GM23338 (cell line): ENCODE measurements at regions not wholly inside any gene's neighbourhood (a gene's known extent, or its start where the extent isn't known, plus 50 kb on each side); places are given as distances from the start of the nearest gene placed in this dataset.

Experiments used
- ATAC-seq: fragments of 200-7000 bp; cut with Tn5 transposase; 3 replicates; pipeline ENCODE4 v1.9.1; 2020
- DNase-seq: peaks from one replicate; pipeline ENCODE4 v3.0.0-alpha.2; 2015; ENCODE audit warnings: low spot score
- H2AFZ ChIP-seq: fragments of 200-600 bp; sonication (generic); 2 replicates; pipeline ENCODE4 v1.8.0; 2016; ENCODE audit warnings: antibody characterized with exemption, mild to moderate bottlenecking, moderate library complexity
- H3F3A ChIP-seq: fragments of 200-600 bp; sonication (generic); replicated peaks from 2 replicates; pipeline ENCODE4 v1.8.0; 2017; ENCODE audit warnings: antibody characterized with exemption, mixed run types, low read depth
- H3K27ac ChIP-seq: fragments of 200-600 bp; sonication (generic); 2 replicates; pipeline ENCODE4 v1.6.1; 2016; ENCODE audit warnings: low read depth
- H3K27me3 ChIP-seq: fragments of 200-600 bp; sonication (generic); 2 replicates; pipeline ENCODE4 v1.8.0; 2016; ENCODE audit warnings: mild to moderate bottlenecking, mixed run types, moderate library complexity; ENCODE audit not compliant: insufficient read depth
- H3K36me3 ChIP-seq: fragments of 200-600 bp; sonication (generic); 2 replicates; pipeline ENCODE4 v1.8.0; 2016; ENCODE audit warnings: mild to moderate bottlenecking; ENCODE audit not compliant: insufficient read depth
- H3K4me1 ChIP-seq: fragments of 200-600 bp; sonication (generic); 2 replicates; pipeline ENCODE4 v1.8.0; 2016; ENCODE audit warnings: mild to moderate bottlenecking, moderate library complexity; ENCODE audit not compliant: insufficient read depth
- H3K4me2 ChIP-seq: fragments of 200-600 bp; sonication (generic); 2 replicates; pipeline ENCODE4 v1.7.1; 2017; ENCODE audit warnings: mixed run types
- H3K4me3 ChIP-seq: fragments of 200-600 bp; sonication (generic); 2 replicates; pipeline ENCODE4 v1.6.1; 2016; ENCODE audit warnings: mixed run types
- H3K79me2 ChIP-seq: fragments of 200-600 bp; sonication (generic); replicated peaks from 2 replicates; pipeline ENCODE4 v1.8.0; 2017; ENCODE audit warnings: mild to moderate bottlenecking; ENCODE audit not compliant: insufficient read depth
- H3K9me2 ChIP-seq: fragments of 200-600 bp; sonication (generic); 2 replicates; pipeline ENCODE4 v1.8.0; 2017; ENCODE audit not compliant: insufficient read depth
- H4K20me1 ChIP-seq: fragments of 200-600 bp; sonication (generic); replicated peaks from 2 replicates; pipeline ENCODE4 v1.8.0; 2017; ENCODE audit warnings: mild to moderate bottlenecking; ENCODE audit not compliant: insufficient read depth
- H3K27ac Mint-ChIP-seq: 2 replicates; pipeline ENCODE4 v1.8.0; 2020; ENCODE audit warnings: inconsistent platforms, mild to moderate bottlenecking, moderate library complexity, mixed read lengths
- H3K27me3 Mint-ChIP-seq: 3 replicates; pipeline ENCODE4 v1.8.0; 2022; ENCODE audit warnings: low read depth, mild to moderate bottlenecking, moderate library complexity, mixed read lengths, inconsistent platforms; ENCODE audit not compliant: insufficient read depth, poor library complexity
- H3K36me3 Mint-ChIP-seq: 3 replicates; pipeline ENCODE4 v1.8.0; 2021; ENCODE audit warnings: low read depth, mild to moderate bottlenecking, inconsistent platforms, moderate library complexity, mixed read lengths
- H3K4me1 Mint-ChIP-seq: 3 replicates; pipeline ENCODE4 v1.8.0; 2020; ENCODE audit warnings: mild to moderate bottlenecking, inconsistent platforms, mixed read lengths
- H3K4me3 Mint-ChIP-seq: 3 replicates; pipeline ENCODE4 v1.8.0; 2021; ENCODE audit warnings: moderate library complexity, mild to moderate bottlenecking, inconsistent platforms, mixed read lengths
- H3K9me3 Mint-ChIP-seq: 3 replicates; pipeline ENCODE4 v1.8.0; 2020; ENCODE audit warnings: moderate library complexity, mild to moderate bottlenecking, inconsistent platforms, mixed read lengths
- CREB1 ChIP-seq: fragments of 250-450 bp; sonication (Bioruptor Pico); IDR thresholded peaks from 2 replicates; pipeline ENCODE4 v1.5.0; 2020; ENCODE audit warnings: low read depth, mild to moderate bottlenecking, moderate library complexity
- CTCF ChIP-seq, 2 experiments: fragments of 200-600 bp in 1 of 2; sonication (generic) in 1 of 2; conservative IDR thresholded peaks; 2 replicates each; pipeline versions ENCODE4 v1.5.1 to v1.6.1; 2016 to 2017; ENCODE audit warnings: antibody characterized with exemption in 2 of 2, low read depth in 2 of 2, mild to moderate bottlenecking in 2 of 2, moderate library complexity in 1 of 2
- ETS1 ChIP-seq: IDR thresholded peaks from 2 replicates; pipeline ENCODE4 v1.6.1; 2016; ENCODE audit warnings: antibody characterized with exemption
- EZH2 ChIP-seq: fragments of 200-600 bp; sonication (generic); IDR thresholded peaks from one replicate; pipeline ENCODE4 v1.8.0; 2017; ENCODE audit warnings: antibody characterized with exemption, mild to moderate bottlenecking, low read depth; ENCODE audit not compliant: unreplicated experiment
- EZH2phosphoT487 ChIP-seq: fragments of 200-600 bp; sonication (generic); IDR thresholded peaks from one replicate; pipeline ENCODE4 v1.8.1; 2018; ENCODE audit warnings: antibody characterized with exemption; ENCODE audit not compliant: unreplicated experiment
- JUNB ChIP-seq: IDR thresholded peaks from one replicate; pipeline ENCODE4 v1.6.1; 2016; ENCODE audit warnings: antibody characterized with exemption; ENCODE audit not compliant: unreplicated experiment
- NANOG ChIP-seq: IDR thresholded peaks from 2 replicates; pipeline ENCODE4 v1.6.1; 2016; ENCODE audit warnings: antibody characterized with exemption, borderline replicate concordance
- POLR2AphosphoS5 ChIP-seq: IDR thresholded peaks from 2 replicates; pipeline ENCODE4 v1.6.1; 2016; ENCODE audit warnings: antibody characterized with exemption, low read depth
- REST ChIP-seq: IDR thresholded peaks from one replicate; pipeline ENCODE4 v1.6.1; 2018; ENCODE audit warnings: antibody characterized with exemption; ENCODE audit not compliant: unreplicated experiment
- STAT1 ChIP-seq: IDR thresholded peaks from one replicate; pipeline ENCODE4 v1.6.1; 2016; ENCODE audit warnings: antibody characterized with exemption; ENCODE audit not compliant: unreplicated experiment
- ZNF114 ChIP-seq: fragments of 250-450 bp; sonication (Bioruptor Pico); IDR thresholded peaks from 2 replicates; pipeline ENCODE4 v1.5.0; 2020; ENCODE audit warnings: mild to moderate bottlenecking, moderate library complexity
- ZNF331 ChIP-seq: fragments of 250-450 bp; sonication (Bioruptor Pico); IDR thresholded peaks from 2 replicates; pipeline ENCODE4 v1.5.0; 2020; ENCODE audit warnings: low read depth, mild to moderate bottlenecking, moderate library complexity
- ZNF462 ChIP-seq: fragments of 250-450 bp; sonication (Bioruptor Pico); IDR thresholded peaks from 2 replicates; pipeline ENCODE4 v1.5.0; 2020; ENCODE audit warnings: mild to moderate bottlenecking, moderate library complexity

- Mint-ChIP-seq H3K27ac (no peak overlapping the region), H3K9me3 (no peaks in the 10 kb centered on the region; the same call in 2 of the 3 replicates), H3K27me3 (no peaks in the 10 kb centered on the region), H3K36me3 (no peaks in the 10 kb centered on the region), H3K4me1 (peaks cover 7% of the 10 kb centered on the region), H3K4me3 (no peak overlapping the region)
- Histone ChIP-seq H3K9me2 (no peaks in the 10 kb centered on the region), H3K27ac (no peak overlapping the region), H3K36me3 (no peaks in the 10 kb centered on the region), H4K20me1 (no peaks in the 10 kb centered on the region), H3F3A (no peaks in the 10 kb centered on the region), H3K27me3 (no peaks in the 10 kb centered on the region), H2AFZ (no peak overlapping the region), H3K79me2 (no peaks in the 10 kb centered on the region), H3K4me2 (no peak overlapping the region), H3K4me1 (no peaks in the 10 kb centered on the region), H3K4me3 (no peak overlapping the region)
- no peak for TF ChIP-seq NANOG
- no peak for TF ChIP-seq STAT1
- no peak for TF ChIP-seq EZH2phosphoT487
- no peak for TF ChIP-seq POLR2AphosphoS5
- TF ChIP-seq CREB1 (CRISPR knock-in tag) = no peak
- TF ChIP-seq ETS1 = no peak
- TF ChIP-seq ZNF462 (CRISPR knock-in tag) = no peak
- TF ChIP-seq EZH2 = no peak
- TF ChIP-seq CTCF (conservative IDR thresholded peaks at IDR 0.05; ENCODE audit: low read depth in 2 of 2) = no peak
- TF ChIP-seq ZNF114 (CRISPR knock-in tag) = no peak
- no peak for TF ChIP-seq JUNB
- no peak for TF ChIP-seq ZNF331 (CRISPR knock-in tag)
- no peak for TF ChIP-seq REST
- no peak for ATAC-seq
- DNase-seq = no peak
Observed at GRCh38 chr1:166351676-166352075, 184.9 kb upstream of the FAM78B start.
